ENCODE measurements at regions not wholly inside any gene's neighbourhood (a gene's known extent, or its start where the extent isn't known, plus 50 kb on each side); places are given as distances from the start of the nearest gene placed in this dataset.
"Not testable (repeated sequence)": the region's sequence is repeated elsewhere in the genome, so short reads cannot be mapped to it uniquely, and the experiment has no call there.

DNA sequence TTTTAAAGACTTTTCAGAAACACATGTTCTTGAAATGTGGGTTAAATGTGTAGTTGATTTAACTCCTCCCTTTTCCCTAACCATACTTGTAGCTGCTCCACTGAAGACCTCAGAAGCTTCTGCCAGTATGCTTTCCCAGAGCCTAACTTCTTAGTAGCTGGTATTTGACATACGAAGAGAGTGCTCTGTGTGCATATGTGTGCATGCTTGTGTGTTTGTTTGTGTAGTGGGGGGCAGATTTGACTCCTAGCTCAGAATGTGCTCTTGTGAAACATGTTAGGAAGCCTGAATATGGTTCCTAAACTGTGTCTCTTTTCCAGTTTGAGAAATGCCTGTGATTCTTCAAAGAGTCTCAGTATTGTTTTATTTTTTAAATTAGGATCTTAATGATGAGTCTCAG, 420.4 kb downstream of the PCNX1 start:
- DNase-seq (ENCODE audit: low read depth in 2 of 2) = no peak

DNA sequence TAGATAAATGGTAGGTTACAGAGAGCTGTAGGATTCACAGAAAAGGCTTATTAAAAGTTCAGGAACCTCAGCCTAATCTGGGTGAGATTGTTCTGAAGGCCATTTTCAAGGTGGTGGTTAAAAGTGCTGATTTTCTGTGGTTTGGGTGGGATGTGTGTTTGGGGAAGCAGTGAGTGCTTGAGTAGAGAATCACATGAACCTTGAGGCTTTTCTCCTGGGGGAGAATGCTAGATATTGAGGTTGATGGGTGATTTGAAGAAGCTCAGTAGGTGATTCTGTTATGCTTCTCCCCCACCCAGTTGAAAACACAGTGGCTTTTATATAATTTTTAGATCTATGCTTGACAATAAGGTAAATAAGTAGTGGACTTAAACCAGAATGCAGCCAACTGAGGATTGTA, 420.9 kb downstream of the PCNX1 start:
- no peak for DNase-seq (ENCODE audit: low read depth in 2 of 2)

DNA sequence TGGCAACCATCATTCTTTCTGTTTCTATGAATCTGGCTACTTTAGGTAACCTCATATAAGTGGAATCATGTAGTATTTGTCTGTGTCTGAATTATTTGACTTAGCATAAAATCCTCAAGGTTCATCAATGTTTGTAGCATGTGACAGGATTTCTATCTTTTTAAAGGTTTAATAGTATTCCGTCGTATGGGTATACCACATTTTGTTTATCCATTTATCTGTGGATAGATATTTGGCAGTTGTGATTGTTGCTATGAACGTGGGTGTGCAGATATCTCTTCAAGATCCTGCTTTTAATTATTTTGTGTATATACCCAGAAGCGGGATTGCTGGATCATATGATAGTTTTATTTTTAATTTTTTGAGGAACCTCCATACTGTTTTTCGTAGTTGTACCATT, 421.7 kb downstream of the PCNX1 start:
- DNase-seq (ENCODE audit: low read depth in 2 of 2) = no peak

DNA sequence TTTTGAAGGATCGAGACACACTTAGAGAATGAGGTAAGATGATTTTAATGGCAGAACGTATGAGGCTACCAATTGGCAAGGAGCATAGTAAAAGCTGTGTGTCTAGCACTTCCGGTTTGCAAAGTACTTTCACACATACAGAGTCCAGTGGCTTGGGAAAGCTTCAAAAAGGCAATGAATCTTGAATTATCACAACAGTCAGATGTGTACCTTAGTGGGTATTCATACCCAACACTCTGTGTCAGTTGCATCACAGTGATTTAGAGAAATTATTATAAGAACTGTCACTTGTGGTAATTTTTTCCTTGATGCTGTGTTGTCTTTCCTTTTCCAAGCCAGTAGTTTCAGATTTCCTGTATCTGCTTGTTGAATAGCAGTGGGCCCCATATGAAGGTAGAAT, 424.1 kb downstream of the PCNX1 start:
- DNase-seq (ENCODE audit: low read depth in 2 of 2) = peak in 1 of 2 donors; percentile 8

DNA sequence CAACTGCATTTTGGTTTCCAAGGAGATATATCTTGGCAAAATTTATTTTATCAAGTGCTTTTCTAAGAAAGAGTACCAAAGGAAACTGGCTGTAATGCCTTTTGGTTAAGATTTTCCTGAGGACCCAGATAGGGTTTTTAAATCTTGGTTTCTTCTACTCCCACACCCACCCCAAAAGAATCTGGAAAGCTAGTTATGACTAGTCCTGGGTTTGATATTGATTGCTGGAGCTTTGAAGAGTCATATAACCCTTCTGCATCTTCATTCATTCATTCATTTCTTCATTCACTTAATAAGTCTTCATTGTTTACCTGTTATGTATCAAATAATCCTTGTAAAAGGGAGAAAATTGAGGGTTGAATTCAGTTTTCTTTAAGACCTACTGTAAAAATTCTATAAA, 425.2 kb downstream of the PCNX1 start:
- DNase-seq (ENCODE audit: low read depth in 2 of 2) = no peak

DNA sequence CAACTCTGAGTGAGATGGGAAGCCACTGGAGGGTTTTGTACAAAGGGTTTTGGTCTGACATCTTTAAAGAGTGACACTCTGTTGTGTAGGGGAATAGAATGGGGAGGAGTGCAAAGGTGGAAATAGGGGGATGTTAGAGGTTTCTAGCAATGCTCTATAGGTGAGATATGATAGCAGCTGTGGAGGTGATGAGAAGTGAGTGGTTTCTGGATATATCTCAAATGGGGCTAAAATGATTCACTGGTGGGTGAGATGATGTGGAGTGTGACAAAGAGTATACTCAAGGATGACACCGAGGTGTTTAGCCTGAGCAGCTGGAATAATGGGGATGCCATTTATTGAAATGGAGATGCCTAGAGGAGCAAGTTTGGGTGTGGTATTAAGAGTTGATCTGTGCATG, 426.4 kb downstream of the PCNX1 start:
- no peak for DNase-seq (ENCODE audit: low read depth in 2 of 2)

DNA sequence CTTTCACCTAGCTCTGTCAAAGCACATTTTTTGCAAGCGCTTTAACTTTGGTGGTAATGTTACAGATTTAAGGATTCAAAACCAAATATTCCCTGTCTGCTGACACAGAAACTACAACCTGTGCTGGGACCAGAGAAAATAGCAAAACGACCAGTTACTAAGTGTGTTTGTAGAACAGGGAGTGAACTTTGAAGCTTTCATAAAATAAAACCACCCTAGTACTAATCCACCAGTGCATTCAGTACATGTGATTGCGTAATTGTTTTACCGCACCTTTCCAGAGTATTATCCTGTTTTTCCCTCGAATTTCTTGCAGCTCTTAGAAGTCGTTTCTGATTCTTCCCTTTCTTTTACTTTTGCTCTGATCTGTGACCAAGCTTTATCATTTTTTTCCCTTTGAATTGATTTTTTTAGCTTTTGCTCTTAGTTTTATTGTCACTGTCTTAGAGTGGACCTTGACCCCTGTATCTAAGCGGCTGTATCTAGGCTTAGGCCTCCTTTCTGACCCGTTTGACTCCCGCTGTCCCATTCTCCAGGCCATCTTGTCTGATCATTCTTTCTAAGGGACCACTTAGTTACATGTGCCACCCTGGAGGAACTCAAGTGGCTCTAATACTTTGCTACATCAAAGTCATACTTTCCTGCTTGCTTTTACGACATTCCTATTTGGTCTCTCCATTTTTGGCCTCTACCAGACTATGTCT, 429.4 kb downstream of the PCNX1 start:
- DNase-seq (ENCODE audit: low read depth in 2 of 2) = no peak

DNA sequence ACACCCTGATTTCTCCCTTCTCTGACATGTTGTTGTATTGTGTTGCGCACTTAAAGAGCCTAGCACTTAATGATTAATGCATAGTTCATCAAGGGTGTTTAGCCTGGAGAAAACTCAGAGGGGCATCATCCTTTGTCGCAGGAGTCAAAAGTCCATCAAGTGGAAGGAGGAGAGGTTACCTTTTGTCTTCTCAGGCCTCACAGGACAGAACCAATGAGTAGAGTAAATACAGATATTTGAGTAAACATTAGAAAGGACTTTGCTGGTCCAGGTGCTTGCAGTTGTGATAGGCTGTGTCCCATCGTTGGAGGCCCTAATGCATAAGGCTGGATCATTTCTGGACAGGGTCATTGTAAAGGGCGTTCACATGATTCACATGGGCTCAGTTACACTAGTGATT, 430.9 kb downstream of the PCNX1 start:
- no peak for DNase-seq (ENCODE audit: low read depth in 2 of 2)

DNA sequence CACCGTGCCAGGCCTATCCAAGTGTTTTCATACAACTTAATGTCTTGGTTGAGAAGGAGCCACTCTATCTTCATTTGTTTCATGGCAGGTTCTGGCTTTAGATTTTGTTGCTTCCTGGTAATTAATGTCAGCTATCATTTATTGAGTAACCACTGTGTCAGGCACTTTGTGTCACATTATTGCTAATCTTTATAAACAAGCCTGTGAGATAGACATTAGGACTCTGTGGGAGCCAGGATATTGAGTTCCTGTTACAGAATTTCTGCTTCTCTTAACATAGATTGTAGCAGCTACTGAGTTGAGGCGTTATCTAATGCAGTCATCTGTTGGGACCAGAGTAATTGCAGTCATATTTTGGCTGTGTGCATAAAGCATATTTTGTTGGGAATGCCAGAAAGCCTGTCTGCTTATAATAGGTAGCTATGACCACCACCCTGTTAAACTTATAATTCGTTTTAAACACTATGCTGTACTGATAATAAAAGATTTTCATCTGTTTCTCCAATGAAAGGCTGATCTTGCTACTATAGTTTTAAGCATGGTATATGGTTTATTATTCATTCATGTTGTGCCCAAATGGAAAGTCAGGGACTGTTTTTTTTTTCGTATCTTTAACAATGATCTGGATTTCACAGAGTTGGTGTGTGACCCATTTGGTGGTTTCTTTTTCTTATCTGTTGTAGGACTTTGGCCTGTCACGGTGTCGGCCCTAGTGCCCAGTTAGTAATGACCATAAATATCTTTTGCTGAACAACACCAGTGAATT, 432.6 kb downstream of the PCNX1 start:
- DNase-seq (ENCODE audit: low read depth in 2 of 2) = peak; percentile 6 to 30

DNA sequence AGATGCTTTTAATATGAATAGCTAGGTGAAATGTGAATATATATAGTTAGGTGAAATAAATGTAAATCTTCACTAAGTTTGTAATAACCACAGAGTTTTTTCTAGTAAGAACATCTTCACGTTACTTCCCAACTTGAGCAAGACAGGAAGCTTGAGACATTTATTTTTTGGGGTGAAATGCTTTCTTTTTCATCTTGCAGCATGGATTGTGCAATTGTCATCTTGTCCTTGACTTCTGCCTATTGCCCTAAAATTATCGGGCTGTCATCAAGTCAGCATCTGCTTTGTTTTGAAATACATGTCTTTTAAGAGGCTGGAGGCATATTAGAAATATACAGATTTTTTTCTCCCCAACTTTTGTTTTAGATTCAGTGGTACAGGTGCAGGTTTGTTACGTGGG, 433.9 kb downstream of the PCNX1 start:
- DNase-seq (ENCODE audit: low read depth in 2 of 2) = no peak

DNA sequence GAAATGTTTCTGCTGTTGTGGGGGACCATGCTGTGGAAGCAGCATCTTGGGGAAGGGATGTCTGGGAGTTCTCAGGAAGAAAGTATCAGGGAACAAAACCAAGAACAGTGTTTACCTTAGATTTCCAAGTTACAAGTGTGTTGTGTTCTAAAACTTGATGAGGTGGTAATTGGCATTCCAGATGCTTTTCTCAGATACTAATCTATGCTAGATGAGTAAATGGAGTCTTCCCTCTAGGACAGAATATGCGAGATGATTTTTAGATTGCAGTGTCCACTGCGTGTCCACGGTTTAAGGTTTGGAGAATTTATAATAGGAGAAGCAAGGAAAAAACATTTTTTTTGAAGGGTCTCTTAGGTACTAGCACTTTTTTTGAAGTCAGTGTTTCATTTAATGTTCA, 436.5 kb downstream of the PCNX1 start:
- DNase-seq (ENCODE audit: low read depth in 2 of 2) = no peak

DNA sequence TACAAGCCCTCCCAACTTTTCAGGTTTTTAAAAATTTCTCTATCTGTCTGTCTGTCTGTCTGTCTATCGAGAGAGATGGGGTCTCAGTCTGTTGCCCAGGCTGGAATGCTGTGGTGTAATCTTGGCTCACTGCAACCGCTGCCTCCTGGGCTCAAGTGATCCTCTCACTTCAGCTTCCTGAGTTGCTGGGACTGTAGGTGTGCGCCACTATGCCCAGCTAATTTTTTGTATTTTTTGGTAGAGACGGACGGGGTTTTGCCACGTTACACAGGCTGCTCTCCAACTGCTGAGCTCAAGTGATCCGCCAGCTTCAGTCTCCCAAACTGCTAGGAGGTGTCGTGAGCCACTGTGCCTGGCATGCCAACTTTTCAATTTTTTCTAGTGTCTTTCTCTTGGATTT, 437.2 kb downstream of the PCNX1 start:
- no peak for DNase-seq (ENCODE audit: low read depth in 2 of 2)

DNA sequence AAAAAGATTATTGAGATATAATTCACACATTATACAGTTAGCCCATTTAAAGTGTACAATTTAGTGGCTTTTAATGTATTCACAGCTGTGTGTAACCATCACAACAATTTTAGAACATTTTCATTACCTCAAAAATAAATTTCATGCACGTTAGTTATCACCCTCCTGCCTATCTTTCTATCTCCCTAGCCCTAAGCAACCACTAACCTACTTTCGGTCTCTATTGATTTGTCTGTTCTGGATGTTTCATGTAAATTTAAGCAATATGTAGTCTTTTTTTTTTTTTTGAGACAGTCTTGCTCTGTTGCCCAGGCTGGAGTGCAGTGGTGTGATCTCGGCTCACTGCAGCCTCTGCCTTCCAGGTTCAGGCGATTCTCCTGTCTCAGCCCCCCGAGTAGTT, 439.4 kb downstream of the PCNX1 start:
- DNase-seq (ENCODE audit: low read depth in 2 of 2) = no peak

DNA sequence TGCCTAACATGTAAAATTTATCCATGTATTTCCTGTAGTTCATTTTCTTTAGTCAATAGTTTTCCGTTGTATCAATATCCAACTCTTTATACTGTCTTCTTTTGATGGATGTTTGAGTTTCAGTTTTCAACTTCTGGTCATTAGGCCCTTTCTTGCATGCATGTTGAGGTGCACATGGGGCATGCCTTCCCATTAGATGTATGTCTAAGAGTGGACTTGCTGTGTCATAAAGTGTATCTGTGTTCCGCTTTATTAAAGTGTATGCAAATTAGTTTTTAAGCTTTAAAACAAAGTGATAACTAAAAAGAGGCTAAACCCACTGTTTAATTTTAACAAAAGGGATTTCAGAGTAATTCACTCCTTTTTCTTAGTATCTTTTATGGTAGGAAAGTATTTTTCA, 441.1 kb downstream of the PCNX1 start:
- DNase-seq (ENCODE audit: low read depth in 2 of 2) = no peak

DNA sequence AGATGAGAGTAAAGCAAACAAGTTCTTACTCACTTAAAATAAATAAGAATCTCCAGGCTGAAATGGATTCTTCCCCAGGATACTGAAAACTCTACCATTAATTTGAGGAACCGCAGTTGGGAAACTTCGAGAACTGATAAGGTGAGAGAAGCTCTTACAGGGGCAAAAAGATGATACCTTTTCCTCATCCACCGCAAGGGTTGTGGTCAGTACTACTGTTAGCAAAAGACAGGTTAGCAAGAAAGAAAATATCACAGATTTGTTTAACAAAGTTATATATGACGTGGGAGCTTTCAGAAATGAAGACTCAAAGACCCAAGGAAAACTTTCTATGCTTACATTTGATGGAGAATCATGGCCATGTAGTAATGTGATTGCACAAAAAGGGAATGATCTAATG, 441.6 kb downstream of the PCNX1 start:
- no peak for DNase-seq (ENCODE audit: low read depth in 2 of 2)

DNA sequence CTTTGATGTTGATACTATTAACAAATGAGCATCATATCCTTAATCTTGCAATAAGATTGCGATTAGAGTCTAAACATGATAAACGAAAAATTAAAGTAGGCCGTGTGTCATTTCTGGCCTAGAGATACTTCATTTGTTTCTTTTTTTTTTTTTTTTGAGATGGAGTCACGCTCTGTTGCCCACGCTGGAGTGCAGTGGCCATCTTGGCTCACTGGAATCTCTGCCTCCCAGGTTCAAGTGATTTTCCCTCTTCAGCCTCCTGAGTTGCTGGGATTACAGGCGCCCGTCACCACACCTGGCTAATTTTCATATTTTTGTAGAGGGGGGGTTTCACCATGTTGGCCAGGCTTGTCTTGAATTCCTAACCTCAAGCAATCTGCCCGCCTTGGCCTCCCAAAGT, 446.9 kb downstream of the PCNX1 start:
- no peak for DNase-seq (ENCODE audit: low read depth in 2 of 2)

DNA sequence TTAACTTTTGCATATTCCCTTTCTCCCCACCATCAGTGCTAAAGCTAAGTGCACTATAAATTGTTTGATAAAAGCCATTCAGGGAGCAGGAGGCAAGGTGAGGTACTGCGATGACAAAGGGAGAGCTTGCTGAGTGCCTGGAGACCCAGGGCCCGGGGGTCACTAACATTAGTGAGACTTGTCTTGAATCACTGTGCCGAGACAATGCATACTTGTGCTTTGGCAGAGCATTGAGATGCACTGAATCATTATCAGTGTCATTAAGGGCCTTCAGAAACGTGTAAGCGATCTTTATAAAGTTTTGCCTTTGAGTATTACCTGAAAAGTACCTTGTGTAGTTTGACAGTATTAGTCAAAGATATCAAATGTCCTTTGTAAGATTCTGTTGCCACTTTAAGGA, 447.5 kb downstream of the PCNX1 start:
- peak in 1 of 2 donors; percentile 23 for DNase-seq (ENCODE audit: low read depth in 2 of 2)

DNA sequence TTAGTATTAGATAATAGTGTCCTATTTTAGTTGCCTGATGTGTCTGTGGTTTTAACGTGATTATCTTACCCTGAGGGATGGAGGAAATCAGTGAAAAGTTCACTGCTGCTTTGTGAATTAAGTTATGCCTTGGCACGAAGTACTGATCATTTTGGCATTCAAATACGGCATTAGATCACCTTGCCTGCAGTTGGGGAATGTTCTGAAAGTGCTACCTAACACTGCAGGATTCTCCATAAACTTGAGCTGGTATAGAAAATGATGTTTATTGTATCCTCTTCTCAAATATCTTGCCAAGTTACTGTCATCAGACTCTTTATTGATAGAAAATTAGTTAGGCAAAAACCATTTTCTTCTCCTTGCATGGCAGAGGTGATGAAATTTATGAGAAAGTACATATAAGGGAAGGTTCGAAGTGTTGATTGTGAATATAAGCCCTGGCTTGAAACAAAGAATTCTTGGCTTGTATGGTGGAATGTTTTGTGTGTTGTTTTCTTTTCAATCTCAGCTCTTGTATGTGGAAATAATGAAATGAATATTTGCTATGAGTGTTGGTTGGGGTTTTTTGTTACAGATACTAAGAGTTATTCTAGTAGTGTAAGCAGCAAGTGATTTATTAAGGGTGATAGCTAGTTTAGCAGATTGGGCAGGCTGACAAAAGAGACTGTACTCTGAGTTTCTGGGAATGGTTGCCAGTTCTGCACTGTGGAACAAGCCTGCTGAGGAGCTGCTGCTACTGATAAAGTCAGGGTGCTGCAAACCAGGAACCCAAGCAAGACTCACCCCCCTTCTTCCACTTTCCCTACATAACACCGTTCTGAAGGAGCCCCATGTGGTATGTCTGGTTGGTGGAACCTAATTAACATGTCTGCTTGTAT, 448.3 kb downstream of the PCNX1 start:
- peak in 1 of 2 donors; percentile 20 for DNase-seq (ENCODE audit: low read depth in 2 of 2)

DNA sequence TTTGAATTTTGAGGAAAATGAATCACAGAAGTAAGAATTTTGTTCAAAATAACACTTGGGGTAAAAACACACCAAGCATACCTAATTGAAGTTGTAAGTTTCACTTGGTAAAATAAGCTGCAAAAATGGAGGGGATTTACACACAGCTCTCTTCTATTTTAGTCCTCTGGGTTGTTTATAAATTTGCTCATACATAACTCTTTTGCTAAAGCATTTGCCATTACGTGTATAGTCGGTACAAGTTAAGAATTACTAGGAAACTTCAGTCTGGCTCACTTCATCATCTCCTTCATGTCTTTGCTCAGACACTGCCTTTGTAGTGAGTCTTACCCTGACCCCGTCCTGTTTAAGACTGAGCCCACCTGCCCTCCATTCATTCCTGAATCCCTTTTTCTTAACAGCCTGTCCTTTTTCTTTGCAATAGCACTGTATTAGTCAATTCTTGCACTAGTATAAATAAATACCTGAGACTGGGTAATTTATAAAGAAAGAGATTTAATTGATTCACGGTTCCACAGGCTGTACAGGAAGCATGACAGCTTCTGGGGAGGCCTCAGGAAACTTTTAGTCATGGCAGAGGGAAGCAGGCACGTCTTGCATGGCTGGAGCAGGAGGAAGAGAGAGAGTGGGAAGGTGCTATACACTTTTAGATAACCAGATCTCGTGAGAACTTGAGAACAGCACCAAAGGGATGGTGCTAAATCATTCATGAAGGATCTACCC, 451.1 kb downstream of the PCNX1 start:
- peak in 1 of 2 donors; percentile 37 for DNase-seq (ENCODE audit: low read depth in 2 of 2)

DNA sequence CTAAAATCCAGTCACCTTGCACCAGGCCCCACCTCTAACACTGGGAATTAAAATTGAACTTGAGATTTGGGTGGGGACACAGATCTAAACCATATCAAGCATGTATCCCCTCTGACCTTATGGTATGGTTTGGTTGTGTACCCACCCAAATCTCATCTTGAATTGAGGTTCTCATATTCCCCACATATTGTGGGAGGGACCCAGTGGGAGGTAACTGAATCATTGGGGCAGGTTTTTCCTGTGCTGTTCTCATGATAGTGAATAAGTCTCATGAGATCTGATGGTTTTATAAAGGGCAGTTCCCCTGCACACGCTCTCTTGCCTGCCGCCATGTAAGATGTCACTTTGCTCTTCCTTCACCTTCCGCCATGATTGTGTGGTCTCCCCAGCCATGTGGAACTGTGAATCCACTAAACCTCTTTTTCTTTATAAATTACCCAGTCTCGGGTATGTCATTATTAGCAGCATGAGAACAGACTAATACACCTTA, 451.7 kb downstream of the PCNX1 start:
- DNase-seq (ENCODE audit: low read depth in 2 of 2) = not testable (repeated sequence)

DNA sequence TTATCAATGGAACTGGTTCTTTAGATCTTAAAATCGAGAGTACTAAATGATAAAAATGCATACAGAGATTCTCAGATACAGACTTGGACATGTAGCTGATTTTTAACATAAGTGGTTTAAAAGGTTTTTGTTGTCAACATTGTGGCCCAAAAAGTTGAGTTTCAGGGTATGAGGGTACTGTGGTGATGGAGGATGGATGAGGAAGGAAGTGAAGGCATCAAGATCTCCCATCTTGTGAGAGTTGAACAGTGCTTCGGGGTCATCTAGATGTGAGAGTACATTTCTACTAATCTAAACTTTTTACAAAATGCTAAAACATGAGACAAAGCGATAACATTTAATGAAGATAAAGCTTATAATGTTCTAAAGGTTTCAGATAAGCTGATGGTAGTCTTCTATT, 452.6 kb downstream of the PCNX1 start:
- DNase-seq (ENCODE audit: low read depth in 2 of 2) = no peak
